SU-DHL-6 (cell line): ENCODE measurements at regions not wholly inside any gene's neighbourhood (a gene's known extent, or its start where the extent isn't known, plus 50 kb on each side); places are given as distances from the start of the nearest gene placed in this dataset.

Source experiments
- CTCF ChIP-seq: fragments of 200-600 bp; sonication (generic); IDR thresholded peaks from one replicate; pipeline ENCODE4 v1.5.1; 2017; ENCODE audit warnings: antibody characterized with exemption, mild to moderate bottlenecking, low read length, moderate library complexity; ENCODE audit not compliant: insufficient read depth, poor library complexity, severe bottlenecking
- EZH2phosphoT487 ChIP-seq: fragments of 200-600 bp; sonication (generic), shearing (Covaris generic); conservative IDR thresholded peaks from 2 replicates; pipeline ENCODE4 v1.6.1; 2018; ENCODE audit warnings: mild to moderate bottlenecking, antibody characterized with exemption, low read length, moderate library complexity, mixed read lengths

GRCh38 chr16:55221836-55222235 is 102.2 kb upstream of the IRX6 start:
- no peak for TF ChIP-seq EZH2phosphoT487
- TF ChIP-seq CTCF, result no peak
